Thoracic aorta (tissue), 2 donors: ENCODE measurements at regions not wholly inside any gene's neighbourhood (a gene's known extent, or its start where the extent isn't known, plus 50 kb on each side); places are given as distances from the start of the nearest gene placed in this dataset.

Experiments used
- ATAC-seq: fragments of 150-250 bp; one replicate; pipeline ENCODE4 v1.8.0; 2017; ENCODE audit warnings: low read depth; ENCODE audit not compliant: insufficient number of reproducible peaks, low FRiP score
- DNase-seq: peaks from one replicate; pipeline ENCODE4 v3.0.0-alpha.2; 2020; ENCODE audit warnings: low spot score
- H3K27ac ChIP-seq, 2 donors: fragments of 200-600 bp; sonication (generic); 1 replicate in 1 of 2; 2 replicates in 1 of 2; pipeline ENCODE4 v1.5.1; 2016; ENCODE audit warnings: mild to moderate bottlenecking in 2 of 2, moderate library complexity in 2 of 2
- H3K27me3 ChIP-seq: fragments of 200-600 bp; sonication (generic); replicated peaks from 2 replicates; pipeline ENCODE4 v1.6.0; 2016; ENCODE audit warnings: mild to moderate bottlenecking; ENCODE audit not compliant: insufficient read depth
- H3K36me3 ChIP-seq: fragments of 200-600 bp; sonication (generic); one replicate; pipeline ENCODE4 v1.5.1; 2016
- H3K4me1 ChIP-seq, 2 donors: fragments of 200-600 bp; sonication (generic); 1 replicate in 1 of 2; 2 replicates in 1 of 2; pipeline versions ENCODE4 v1.5.1 to v1.6.0; 2016; ENCODE audit warnings: low read depth in 2 of 2, mild to moderate bottlenecking in 1 of 2; ENCODE audit not compliant: control insufficient read depth in 1 of 2
- H3K4me3 ChIP-seq: fragments of 200-600 bp; sonication (generic); 2 replicates; pipeline ENCODE4 v1.5.1; 2016; ENCODE audit warnings: mild to moderate bottlenecking
- H3K9me3 ChIP-seq: fragments of 200-600 bp; sonication (generic); 2 replicates; pipeline ENCODE4 v1.5.1; 2016
- TF ChIP-seq, protein P1 (sequence below): fragments of 200-600 bp; sonication (generic); IDR thresholded peaks from one replicate; pipeline ENCODE4 v1.5.1; 2019; ENCODE audit warnings: antibody characterized with exemption

DNA sequence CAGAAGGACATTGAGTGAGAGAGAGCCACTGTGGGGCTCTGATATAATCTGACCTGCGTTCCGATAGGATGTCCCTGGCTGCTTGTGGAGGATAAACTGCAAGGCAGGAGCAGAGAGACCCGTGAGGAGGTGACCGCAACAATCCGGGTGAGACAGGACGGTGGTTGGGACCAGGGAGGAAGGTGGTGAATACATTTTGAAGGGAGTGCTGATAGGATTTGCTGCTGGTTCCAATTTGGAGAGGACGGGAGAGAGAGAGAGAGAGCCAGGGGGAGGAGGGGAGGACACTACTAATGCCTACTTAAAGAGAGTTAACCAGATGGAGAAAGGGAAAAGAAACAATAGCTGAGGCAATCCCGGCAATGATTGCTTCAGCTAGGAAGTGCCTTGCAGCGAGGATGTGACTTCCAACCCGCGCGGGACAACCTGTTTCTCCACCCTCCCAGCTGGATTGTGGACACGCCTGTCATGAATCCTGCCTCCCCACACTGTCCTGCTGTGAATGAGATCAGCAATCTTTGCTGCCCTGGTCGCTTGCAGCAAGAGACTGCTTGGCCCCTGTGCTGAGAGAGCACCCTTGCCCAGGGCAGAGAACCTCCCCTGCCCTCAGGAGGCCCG, 199.0 kb upstream of the KCNG1 start:
- TF ChIP-seq, protein P1, sequence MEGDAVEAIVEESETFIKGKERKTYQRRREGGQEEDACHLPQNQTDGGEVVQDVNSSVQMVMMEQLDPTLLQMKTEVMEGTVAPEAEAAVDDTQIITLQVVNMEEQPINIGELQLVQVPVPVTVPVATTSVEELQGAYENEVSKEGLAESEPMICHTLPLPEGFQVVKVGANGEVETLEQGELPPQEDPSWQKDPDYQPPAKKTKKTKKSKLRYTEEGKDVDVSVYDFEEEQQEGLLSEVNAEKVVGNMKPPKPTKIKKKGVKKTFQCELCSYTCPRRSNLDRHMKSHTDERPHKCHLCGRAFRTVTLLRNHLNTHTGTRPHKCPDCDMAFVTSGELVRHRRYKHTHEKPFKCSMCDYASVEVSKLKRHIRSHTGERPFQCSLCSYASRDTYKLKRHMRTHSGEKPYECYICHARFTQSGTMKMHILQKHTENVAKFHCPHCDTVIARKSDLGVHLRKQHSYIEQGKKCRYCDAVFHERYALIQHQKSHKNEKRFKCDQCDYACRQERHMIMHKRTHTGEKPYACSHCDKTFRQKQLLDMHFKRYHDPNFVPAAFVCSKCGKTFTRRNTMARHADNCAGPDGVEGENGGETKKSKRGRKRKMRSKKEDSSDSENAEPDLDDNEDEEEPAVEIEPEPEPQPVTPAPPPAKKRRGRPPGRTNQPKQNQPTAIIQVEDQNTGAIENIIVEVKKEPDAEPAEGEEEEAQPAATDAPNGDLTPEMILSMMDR: no peak
- Histone ChIP-seq H3K4me1 (no peaks in the 10 kb centered on the region), H3K9me3 (no peaks in the 10 kb centered on the region), H3K27me3 (no peaks in the 10 kb centered on the region), H3K27ac (no peak overlapping the region), H3K4me3 (no peak overlapping the region), H3K36me3 (no peaks in the 10 kb centered on the region)
- DNase-seq (no peak), ATAC-seq (no peak)

DNA sequence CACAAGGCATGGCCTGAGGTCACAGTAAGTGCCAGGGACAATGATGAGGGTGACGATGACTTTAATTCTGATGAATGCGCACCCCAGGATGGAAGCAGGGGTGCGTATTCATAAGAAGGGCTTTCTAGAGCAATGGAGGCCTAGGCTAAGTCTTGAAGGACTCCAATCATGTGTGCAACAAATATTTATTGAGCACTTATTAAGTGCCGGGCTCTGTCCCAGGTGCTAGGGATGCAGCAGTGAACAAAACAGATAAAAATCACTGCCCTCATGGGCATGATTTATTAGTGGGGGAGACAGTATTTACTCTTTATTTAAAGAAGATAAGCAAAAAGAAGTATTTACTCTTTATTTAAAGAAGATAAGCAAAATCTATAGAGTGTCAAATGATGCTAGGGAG, 198.2 kb upstream of the KCNG1 start:
- Histone ChIP-seq H3K4me1 (no peaks in the 10 kb centered on the region), H3K36me3 (no peaks in the 10 kb centered on the region), H3K4me3 (no peak overlapping the region), H3K27ac (no peak overlapping the region), H3K9me3 (no peaks in the 10 kb centered on the region), H3K27me3 (no peaks in the 10 kb centered on the region)
- TF ChIP-seq, protein P1: no peak
- DNase-seq (no peak), ATAC-seq (no peak)

DNA sequence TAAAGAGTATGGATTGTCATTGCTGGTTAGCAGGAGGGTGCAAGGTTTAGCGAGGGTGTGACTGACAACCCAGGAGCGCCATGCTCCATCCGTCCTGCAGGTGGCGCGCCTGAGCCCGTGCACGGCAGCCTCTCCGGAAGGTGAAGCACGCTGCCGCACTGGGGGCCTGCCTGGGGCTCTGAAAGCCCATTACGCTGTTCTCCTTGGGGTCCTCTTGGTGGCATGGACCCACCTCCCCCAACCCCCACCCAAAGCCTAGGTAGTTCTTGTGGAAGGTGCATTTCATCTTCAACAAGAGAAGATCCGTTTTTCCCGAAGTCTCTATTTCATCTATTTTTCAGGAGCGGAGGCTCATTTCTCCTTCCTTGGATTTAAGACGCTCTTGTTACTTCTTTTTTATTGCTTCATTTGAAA, 197.4 kb upstream of the KCNG1 start:
- no peaks in the 10 kb centered on the region for H3K4me1 ChIP-seq
- ATAC-seq (no peak), DNase-seq (no peak)
- H3K9me3 ChIP-seq: no peaks in the 10 kb centered on the region
- no peak overlapping the region for H3K27ac ChIP-seq
- no peak overlapping the region for H3K4me3 ChIP-seq
- no peaks in the 10 kb centered on the region for H3K36me3 ChIP-seq
- no peaks in the 10 kb centered on the region for H3K27me3 ChIP-seq
- TF ChIP-seq, protein P1: peak; percentile 67

DNA sequence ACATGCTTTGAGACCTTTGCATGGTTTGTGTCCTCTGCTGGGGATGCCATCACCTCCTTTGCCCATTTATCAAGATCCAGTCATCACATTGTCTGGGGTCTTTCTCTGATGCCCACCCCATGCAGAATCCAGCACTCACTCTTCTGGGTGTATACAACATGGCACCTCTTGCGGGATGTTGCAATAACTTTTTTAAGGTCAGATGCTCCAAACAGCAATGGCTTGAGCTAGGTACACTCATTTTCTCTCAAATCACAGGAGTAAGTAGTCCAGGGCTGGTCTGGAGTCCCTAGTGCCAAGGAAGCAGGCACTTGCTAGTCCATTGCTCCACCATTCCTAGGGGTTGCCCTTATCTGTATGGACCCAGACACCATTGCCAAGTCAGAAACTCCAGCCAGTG, 196.6 kb upstream of the KCNG1 start:
- H3K36me3 ChIP-seq: no peaks in the 10 kb centered on the region
- no peaks in the 10 kb centered on the region for H3K27me3 ChIP-seq
- no peak overlapping the region for H3K4me3 ChIP-seq
- no peak overlapping the region for H3K27ac ChIP-seq
- DNase-seq (no peak), ATAC-seq (no peak)
- H3K4me1 ChIP-seq: no peaks in the 10 kb centered on the region
- TF ChIP-seq, protein P1: no peak
- no peaks in the 10 kb centered on the region for H3K9me3 ChIP-seq

DNA sequence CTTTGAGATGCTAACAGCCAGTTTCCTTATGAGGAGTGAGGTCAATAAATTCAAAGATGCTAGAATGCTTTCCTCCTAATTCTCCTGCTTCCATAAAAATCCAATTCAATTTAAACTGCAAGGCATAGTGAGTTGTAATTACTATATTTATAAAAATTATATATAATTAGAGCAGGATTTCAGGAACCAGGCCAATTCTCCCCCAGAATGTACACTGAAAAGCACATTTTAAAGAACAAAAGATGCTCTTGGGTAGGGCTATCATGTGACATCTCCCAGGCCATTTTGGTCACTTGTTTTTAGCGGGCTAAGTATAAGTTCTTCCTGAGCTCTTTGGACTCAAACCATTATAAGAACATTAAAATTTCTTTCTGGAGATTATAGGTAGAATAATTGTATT, 195.7 kb upstream of the KCNG1 start:
- H3K27ac ChIP-seq: no peak overlapping the region
- no peaks in the 10 kb centered on the region for H3K4me1 ChIP-seq
- TF ChIP-seq, protein P1: no peak
- H3K27me3 ChIP-seq: no peaks in the 10 kb centered on the region
- DNase-seq (no peak), ATAC-seq (no peak)
- H3K4me3 ChIP-seq: no peak overlapping the region
- no peaks in the 10 kb centered on the region for H3K9me3 ChIP-seq
- H3K36me3 ChIP-seq: no peaks in the 10 kb centered on the region
